ENCODE measurements at regions not wholly inside any gene's neighbourhood (a gene's known extent, or its start where the extent isn't known, plus 50 kb on each side); places are given as distances from the start of the nearest gene placed in this dataset.
A peak's percentile ranks its signal among the peaks of the same experiment; 100 is the strongest.

- Histone ChIP-seq H4K8ac (ENCODE audit: low read length) (no peak overlapping the region), H3K4me3 (ENCODE audit: insufficient read depth in 1 of 2, low read depth in 1 of 2, low read length in 2 of 2) (no peak overlapping the region), H2BK120ac (ENCODE audit: low read depth, low read length) (no peak overlapping the region), H3K14ac (ENCODE audit: low read length in 2 of 2) (no peak overlapping the region), H3K18ac (ENCODE audit: low read depth in 1 of 2, low read length in 2 of 2) (peak overlapping the region; percentile 34 to 35), H2BK15ac (ENCODE audit: low read depth, poor library complexity, severe bottlenecking) (no peak overlapping the region), H2BK12ac (ENCODE audit: low read length in 2 of 2) (peak overlapping the region in 1 of 2 experiments; percentile 96), H3K9ac (ENCODE audit: low read length) (no peak overlapping the region), H3K27me3 (ENCODE audit: control insufficient read depth in 1 of 2, insufficient read depth in 1 of 2, low read length in 2 of 2) (no peaks in the 10 kb centered on the region), H2AFZ (ENCODE audit: low read depth, low read length) (no peak overlapping the region), H3K4ac (ENCODE audit: low read depth in 1 of 2, low read length in 2 of 2) (peak overlapping the region in 1 of 2 experiments; percentile 8), H3K27ac (ENCODE audit: low read length, poor library complexity, severe bottlenecking) (no peak overlapping the region), H3K79me1 (replicated peaks; ENCODE audit: low read length, poor library complexity, severe bottlenecking) (no peaks in the 10 kb centered on the region), H3K23ac (ENCODE audit: low read length in 2 of 2) (no peak overlapping the region), H3K4me1 (ENCODE audit: control insufficient read depth, insufficient read depth, low read depth, low read length) (peaks cover 2% of the 10 kb centered on the region), H3K9me3 (ENCODE audit: control insufficient read depth, low read length) (peaks cover 3% of the 10 kb centered on the region), H4K91ac (ENCODE audit: low read length) (no peak overlapping the region), H3K4me2 (ENCODE audit: low read length, poor library complexity, severe bottlenecking) (no peak overlapping the region), H2AK5ac (ENCODE audit: low read length, severe bottlenecking) (no peak overlapping the region), H3K36me3 (ENCODE audit: control insufficient read depth in 1 of 2, insufficient read depth in 2 of 2, low read depth in 1 of 2, low read length in 2 of 2) (no peaks in the 10 kb centered on the region), H2BK5ac (ENCODE audit: low read depth, low read length, poor library complexity, severe bottlenecking) (no peak overlapping the region)
- peak; percentile 53 for DNase-seq
- 8% methylated on average over 2 of the region's 2 CpGs for WGBS
Observed at GRCh38 chr1:56302878-56303277, 276.5 kb downstream of the PLPP3 start.

- peak overlapping the region; percentile 3 to 59 for H2BK12ac ChIP-seq (ENCODE audit: low read length in 2 of 2)
- H3K14ac ChIP-seq (ENCODE audit: low read length in 2 of 2): no peak overlapping the region
- H3K4me2 ChIP-seq (ENCODE audit: low read length, poor library complexity, severe bottlenecking): no peak overlapping the region
- no peak overlapping the region for H3K23ac ChIP-seq (ENCODE audit: low read length in 2 of 2)
- H3K27ac ChIP-seq (ENCODE audit: low read length, poor library complexity, severe bottlenecking): no peak overlapping the region
- 8% methylated on average over 5 of the region's 5 CpGs for WGBS
- no peak overlapping the region for H2BK15ac ChIP-seq (ENCODE audit: low read depth, poor library complexity, severe bottlenecking)
- no peak overlapping the region for H3K18ac ChIP-seq (ENCODE audit: low read depth in 1 of 2, low read length in 2 of 2)
- DNase-seq: peak; percentile 89
- H3K36me3 ChIP-seq (ENCODE audit: control insufficient read depth in 1 of 2, insufficient read depth in 2 of 2, low read depth in 1 of 2, low read length in 2 of 2): no peaks in the 10 kb centered on the region
- H2BK5ac ChIP-seq (ENCODE audit: low read depth, low read length, poor library complexity, severe bottlenecking): no peak overlapping the region
- H3K79me1 ChIP-seq (replicated peaks; ENCODE audit: low read length, poor library complexity, severe bottlenecking): no peaks in the 10 kb centered on the region
- no peak overlapping the region for H3K4ac ChIP-seq (ENCODE audit: low read depth in 1 of 2, low read length in 2 of 2)
- H2AFZ ChIP-seq (ENCODE audit: low read depth, low read length): no peak overlapping the region
- no peak overlapping the region for H3K9ac ChIP-seq (ENCODE audit: low read length)
- no peak overlapping the region for H2BK120ac ChIP-seq (ENCODE audit: low read depth, low read length)
- no peaks in the 10 kb centered on the region for H3K9me3 ChIP-seq (ENCODE audit: control insufficient read depth, low read length)
- H2AK5ac ChIP-seq (ENCODE audit: low read length, severe bottlenecking): no peak overlapping the region
- H4K8ac ChIP-seq (ENCODE audit: low read length): no peak overlapping the region
- no peaks in the 10 kb centered on the region for H3K27me3 ChIP-seq (ENCODE audit: control insufficient read depth in 1 of 2, insufficient read depth in 1 of 2, low read length in 2 of 2)
- peaks cover 2% of the 10 kb centered on the region for H3K4me1 ChIP-seq (ENCODE audit: control insufficient read depth, insufficient read depth, low read depth, low read length)
- H3K4me3 ChIP-seq (ENCODE audit: insufficient read depth in 1 of 2, low read depth in 1 of 2, low read length in 2 of 2): no peak overlapping the region
- peak overlapping the region; percentile 75 for H4K91ac ChIP-seq (ENCODE audit: low read length)
Observed at GRCh38 chr1:56301791-56302190, 277.6 kb downstream of the PLPP3 start.

GRCh38 chr1:56300836-56301235 lies 278.5 kb downstream of the PLPP3 start:
- no peak overlapping the region for H3K4ac ChIP-seq (ENCODE audit: low read depth in 1 of 2, low read length in 2 of 2)
- no peak overlapping the region for H3K23ac ChIP-seq (ENCODE audit: low read length in 2 of 2)
- H4K91ac ChIP-seq (ENCODE audit: low read length): no peak overlapping the region
- no peak overlapping the region for H3K9ac ChIP-seq (ENCODE audit: low read length)
- H2AFZ ChIP-seq (ENCODE audit: low read depth, low read length): no peak overlapping the region
- no peak for DNase-seq
- 92% methylated on average over 1 of the region's 1 CpG for WGBS
- H2BK15ac ChIP-seq (ENCODE audit: low read depth, poor library complexity, severe bottlenecking): no peak overlapping the region
- no peak overlapping the region for H4K8ac ChIP-seq (ENCODE audit: low read length)
- no peaks in the 10 kb centered on the region for H3K36me3 ChIP-seq (ENCODE audit: control insufficient read depth in 1 of 2, insufficient read depth in 2 of 2, low read depth in 1 of 2, low read length in 2 of 2)
- no peak overlapping the region for H3K4me2 ChIP-seq (ENCODE audit: low read length, poor library complexity, severe bottlenecking)
- no peak overlapping the region for H3K4me3 ChIP-seq (ENCODE audit: insufficient read depth in 1 of 2, low read depth in 1 of 2, low read length in 2 of 2)
- H3K9me3 ChIP-seq (ENCODE audit: control insufficient read depth, low read length): no peaks in the 10 kb centered on the region
- no peak overlapping the region for H3K18ac ChIP-seq (ENCODE audit: low read depth in 1 of 2, low read length in 2 of 2)
- H2BK5ac ChIP-seq (ENCODE audit: low read depth, low read length, poor library complexity, severe bottlenecking): no peak overlapping the region
- H2BK12ac ChIP-seq (ENCODE audit: low read length in 2 of 2): no peak overlapping the region
- no peaks in the 10 kb centered on the region for H3K27me3 ChIP-seq (ENCODE audit: control insufficient read depth in 1 of 2, insufficient read depth in 1 of 2, low read length in 2 of 2)
- no peak overlapping the region for H2AK5ac ChIP-seq (ENCODE audit: low read length, severe bottlenecking)
- H3K4me1 ChIP-seq (ENCODE audit: control insufficient read depth, insufficient read depth, low read depth, low read length): peaks cover 2% of the 10 kb centered on the region
- H3K14ac ChIP-seq (ENCODE audit: low read length in 2 of 2): no peak overlapping the region
- no peaks in the 10 kb centered on the region for H3K79me1 ChIP-seq (replicated peaks; ENCODE audit: low read length, poor library complexity, severe bottlenecking)
- no peak overlapping the region for H2BK120ac ChIP-seq (ENCODE audit: low read depth, low read length)
- no peak overlapping the region for H3K27ac ChIP-seq (ENCODE audit: low read length, poor library complexity, severe bottlenecking)

GRCh38 chr1:56298866-56299265 lies 280.5 kb downstream of the PLPP3 start:
- WGBS: 94% methylated on average over 2 of the region's 2 CpGs
- Histone ChIP-seq H2BK120ac (ENCODE audit: low read depth, low read length) (no peak overlapping the region), H3K14ac (ENCODE audit: low read length in 2 of 2) (no peak overlapping the region)

More at GRCh38 chr1:56298866-56299265, 280.5 kb downstream of the PLPP3 start:
- no peak overlapping the region for H3K18ac ChIP-seq (ENCODE audit: low read depth in 1 of 2, low read length in 2 of 2)
- no peak overlapping the region for H4K8ac ChIP-seq (ENCODE audit: low read length)
- no peaks in the 10 kb centered on the region for H3K9me3 ChIP-seq (ENCODE audit: control insufficient read depth, low read length)
- H3K4ac ChIP-seq (ENCODE audit: low read depth in 1 of 2, low read length in 2 of 2): peak overlapping the region in 1 of 2 experiments; percentile 44
- no peak overlapping the region for H4K91ac ChIP-seq (ENCODE audit: low read length)
- H3K27me3 ChIP-seq (ENCODE audit: control insufficient read depth in 1 of 2, insufficient read depth in 1 of 2, low read length in 2 of 2): no peaks in the 10 kb centered on the region
- no peak for DNase-seq
- peaks cover 2% of the 10 kb centered on the region for H3K4me1 ChIP-seq (ENCODE audit: control insufficient read depth, insufficient read depth, low read depth, low read length)
- H2AK5ac ChIP-seq (ENCODE audit: low read length, severe bottlenecking): no peak overlapping the region
- no peak overlapping the region for H3K9ac ChIP-seq (ENCODE audit: low read length)
- H3K27ac ChIP-seq (ENCODE audit: low read length, poor library complexity, severe bottlenecking): no peak overlapping the region
- no peak overlapping the region for H2AFZ ChIP-seq (ENCODE audit: low read depth, low read length)
- H2BK12ac ChIP-seq (ENCODE audit: low read length in 2 of 2): no peak overlapping the region
- no peak overlapping the region for H3K4me2 ChIP-seq (ENCODE audit: low read length, poor library complexity, severe bottlenecking)
- H2BK5ac ChIP-seq (ENCODE audit: low read depth, low read length, poor library complexity, severe bottlenecking): no peak overlapping the region
- no peak overlapping the region for H2BK15ac ChIP-seq (ENCODE audit: low read depth, poor library complexity, severe bottlenecking)
- H3K23ac ChIP-seq (ENCODE audit: low read length in 2 of 2): no peak overlapping the region
- H3K79me1 ChIP-seq (replicated peaks; ENCODE audit: low read length, poor library complexity, severe bottlenecking): no peaks in the 10 kb centered on the region
- H3K4me3 ChIP-seq (ENCODE audit: insufficient read depth in 1 of 2, low read depth in 1 of 2, low read length in 2 of 2): no peak overlapping the region
- H3K36me3 ChIP-seq (ENCODE audit: control insufficient read depth in 1 of 2, insufficient read depth in 2 of 2, low read depth in 1 of 2, low read length in 2 of 2): no peaks in the 10 kb centered on the region
